Lung (tissue), 11 donors: ENCODE measurements at regions not wholly inside any gene's neighbourhood (a gene's known extent, or its start where the extent isn't known, plus 50 kb on each side); places are given as distances from the start of the nearest gene placed in this dataset.

Source experiments
- ATAC-seq: fragments of 200-7000 bp; cut with Tn5 transposase; one replicate; pipeline ENCODE4 v1.9.1; 2020; ENCODE audit warnings: moderate number of reproducible peaks; ENCODE audit not compliant: insufficient read depth, low FRiP score
- DNase-seq, 3 donors: peaks; one replicate each; pipeline ENCODE4 v3.0.0-alpha.2; 2013 to 2017
- H3K27ac ChIP-seq, 2 donors: one replicate each; pipeline ENCODE4 v1.5.1; 2013; ENCODE audit warnings: mild to moderate bottlenecking in 2 of 2, moderate library complexity in 2 of 2, control low read depth in 1 of 2, inconsistent platforms in 1 of 2, low read depth in 1 of 2, low read length in 1 of 2
- H3K27me3 ChIP-seq, 3 donors: one replicate each; pipeline ENCODE4 v1.5.1; 2013; ENCODE audit warnings: low read length in 2 of 3; ENCODE audit not compliant: control insufficient read depth in 3 of 3, insufficient read depth in 3 of 3
- H3K36me3 ChIP-seq, 4 donors: one replicate each; pipeline ENCODE4 v1.5.1; 2013; ENCODE audit warnings: low read length in 4 of 4, mild to moderate bottlenecking in 1 of 4, moderate library complexity in 1 of 4; ENCODE audit not compliant: control insufficient read depth in 4 of 4, insufficient read depth in 4 of 4
- H3K4me1 ChIP-seq, 5 donors: one replicate each; pipeline ENCODE4 v1.5.1; 2013; ENCODE audit warnings: low read length in 5 of 5, mild to moderate bottlenecking in 2 of 5, moderate library complexity in 1 of 5; ENCODE audit not compliant: control insufficient read depth in 5 of 5, insufficient read depth in 5 of 5
- H3K4me3 ChIP-seq: one replicate; pipeline ENCODE4 v1.5.1; 2013; ENCODE audit warnings: mild to moderate bottlenecking, control low read depth, moderate library complexity
- H3K9ac ChIP-seq, 2 donors: one replicate each; pipeline ENCODE4 v1.5.1; 2013; ENCODE audit warnings: low read length in 2 of 2, control low read depth in 1 of 2; ENCODE audit not compliant: insufficient read depth in 1 of 2
- H3K9me3 ChIP-seq, 4 donors: one replicate each; pipeline ENCODE4 v1.5.1; 2013; ENCODE audit warnings: low read length in 3 of 4, mild to moderate bottlenecking in 1 of 4, moderate library complexity in 1 of 4; ENCODE audit not compliant: control insufficient read depth in 4 of 4, insufficient read depth in 3 of 4
- CTCF ChIP-seq: IDR thresholded peaks from 2 replicates; pipeline ENCODE4 v1.5.1; 2012; ENCODE audit warnings: mild to moderate bottlenecking; ENCODE audit errors: control extremely low read depth, extremely low read depth
- WGBS, 2 donors: extraction: QIAGEN DNeasy Blood & Tissue Kit; methylation state at CpG; one replicate each; pipeline ENCODE4 v1.1.7; 2013; 5-methylcytosine and 5-hydroxymethylcytosine counted together
- donor health status: control.
- donor health status: control.
- donor health status: Bipolar disorder and iron deficiency.
- donor health status: healthy.
- donor health status: DM: yes; HTN: yes; CAD: no.

GRCh38 chr7:106169821-106170610 lies 57.9 kb upstream of the SYPL1 start:
- DNase-seq (peak in 2 of 3 donors; percentile 51 to 64), ATAC-seq (no peak)
- Histone ChIP-seq H3K9ac (no peak overlapping the region), H3K4me1 (peaks cover 0 to 8% (median 0%) of the 10 kb centered on the region in 5 donors), H3K36me3 (no peaks in the 10 kb centered on the region), H3K27ac (no peak overlapping the region), H3K27me3 (no peaks in the 10 kb centered on the region), H3K9me3 (no peaks in the 10 kb centered on the region), H3K4me3 (no peak overlapping the region)
- WGBS, 2 donors, result 68 to 84% methylated on average over 3 of the region's 3 CpGs
- no peak for TF ChIP-seq CTCF

DNA sequence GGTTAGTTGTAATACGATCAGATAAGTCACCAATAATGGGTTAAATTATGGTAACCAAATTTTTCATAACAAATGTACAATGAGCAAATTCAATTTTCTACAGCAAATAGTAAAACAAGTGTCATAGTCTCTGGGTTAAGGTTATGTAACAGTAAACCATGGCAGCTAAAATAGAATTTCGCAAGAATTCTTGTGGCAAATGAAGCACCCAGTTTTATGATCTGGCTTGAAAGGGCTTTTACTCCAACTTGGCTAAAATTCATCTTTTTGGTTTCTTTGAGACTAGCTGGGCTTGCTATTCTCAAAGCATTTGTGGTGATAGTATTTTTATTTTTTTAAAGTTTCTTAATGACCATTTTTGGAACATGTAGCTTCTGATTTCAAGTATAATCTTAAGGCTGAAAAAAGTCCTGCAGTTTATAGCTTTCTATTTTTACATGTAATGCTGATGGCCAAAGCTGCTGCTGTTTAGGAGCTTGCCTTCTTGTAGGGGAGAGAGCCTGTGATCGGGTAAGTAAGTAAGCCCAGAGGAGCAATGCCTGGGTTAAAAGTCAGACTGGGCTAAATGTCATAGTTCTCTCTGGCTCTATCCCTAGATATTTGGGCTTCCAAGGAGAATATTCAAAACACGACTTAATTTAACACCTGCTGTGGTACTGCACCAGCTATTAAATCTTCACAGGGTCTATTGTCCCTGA lies 55.5 kb upstream of the SYPL1 start:
- no peaks in the 10 kb centered on the region for H3K27me3 ChIP-seq
- H3K4me1 ChIP-seq, result peaks cover 0 to 8% (median 0%) of the 10 kb centered on the region in 5 donors
- no peak overlapping the region for H3K27ac ChIP-seq
- ATAC-seq, result no peak
- H3K9me3 ChIP-seq, result peaks cover 3 to 10% (median 4%) of the 10 kb centered on the region in 4 donors
- peak in 1 of 3 donors; percentile 20 for DNase-seq
- no peaks in the 10 kb centered on the region for H3K36me3 ChIP-seq
- no peak overlapping the region for H3K9ac ChIP-seq
- no peak for TF ChIP-seq CTCF
- H3K4me3 ChIP-seq, result no peak overlapping the region
- WGBS, 2 donors, result 69 to 71% methylated on average over 4 of the region's 4 CpGs

DNA sequence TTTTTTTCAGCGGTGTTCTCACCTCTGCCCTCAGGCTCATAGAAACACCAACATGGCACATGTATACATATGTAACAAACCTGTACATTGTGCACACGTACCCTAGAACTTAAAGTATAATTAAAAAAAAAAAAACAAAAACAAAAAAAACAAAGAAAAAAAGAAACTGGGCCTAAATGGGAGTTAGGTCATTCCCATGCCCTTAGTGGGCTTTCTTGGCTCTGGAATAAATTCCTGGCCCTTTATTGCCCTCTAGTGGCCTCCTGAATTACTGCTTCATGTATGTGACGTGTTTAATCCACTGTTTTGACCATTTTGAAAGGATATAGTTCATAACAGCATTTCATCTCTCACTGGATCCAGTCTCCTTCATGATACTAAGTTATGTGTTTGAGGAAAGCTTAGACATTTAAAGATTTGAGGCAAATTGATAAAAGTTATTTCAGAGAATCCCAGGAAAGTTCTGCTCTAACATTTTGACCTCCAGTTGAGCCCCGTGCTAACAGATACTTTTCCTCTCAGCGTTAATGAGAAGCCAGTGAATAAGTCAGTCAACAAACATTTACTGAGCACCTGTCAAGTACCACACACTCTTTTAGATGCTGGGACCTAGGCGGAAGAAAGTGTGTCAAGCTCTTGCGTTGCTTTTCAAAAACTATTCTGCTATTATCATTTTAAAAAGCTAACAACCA lies 54.7 kb upstream of the SYPL1 start:
- no peaks in the 10 kb centered on the region for H3K36me3 ChIP-seq
- peaks cover 3 to 10% (median 6%) of the 10 kb centered on the region in 4 donors for H3K9me3 ChIP-seq
- peak; percentile 63 for TF ChIP-seq CTCF
- no peak overlapping the region for H3K27ac ChIP-seq
- ATAC-seq (peak; percentile 61), DNase-seq (peak; percentile 66 to 89 (median 89))
- whole genome bisulfite sequencing, 2 donors, result 51 to 60% methylated on average over 7 of the region's 7 CpGs
- no peaks in the 10 kb centered on the region for H3K27me3 ChIP-seq
- no peak overlapping the region for H3K4me3 ChIP-seq
- peaks cover 0 to 8% (median 0%) of the 10 kb centered on the region in 5 donors for H3K4me1 ChIP-seq
- no peak overlapping the region for H3K9ac ChIP-seq
